PC-3 (cell line): ENCODE measurements at regions not wholly inside any gene's neighbourhood (a gene's known extent, or its start where the extent isn't known, plus 50 kb on each side); places are given as distances from the start of the nearest gene placed in this dataset.
"Not testable (repeated sequence)": the region's sequence is repeated elsewhere in the genome, so short reads cannot be mapped to it uniquely, and the experiment has no call there.

ENCODE experiments used
- ATAC-seq: fragments of 200-7000 bp; cut with Tn5 transposase; 2 replicates; pipeline ENCODE4 v1.9.1; 2020; ENCODE audit warnings: mild to moderate bottlenecking, moderate library complexity
- BruUV-seq: library from RNA; stranded (reverse); fragments of 400-500 nt; replicated peaks from 2 replicates; lab custom pipeline; 2021; lab: Mats Ljungman, UMichigan
- CTCF ChIA-PET: fragments of 300-600 bp; sonication (Branson Sonifier 250); formaldehyde crosslinking; loops from one replicate; lab custom pipeline; 2022; ENCODE audit warnings: antibody characterized with exemption; lab: Charles Lee
- POLR2A ChIA-PET: fragments of 300-600 bp; sonication (Branson Sonifier 250); formaldehyde crosslinking; loops from one replicate; lab custom pipeline; 2022; ENCODE audit warnings: antibody characterized with exemption; ENCODE audit not compliant: unreplicated experiment; lab: Charles Lee
- DNase-seq: peaks from one replicate; pipeline ENCODE4 v3.0.0-alpha.2; 2015
- H2AFZ ChIP-seq: fragments of 300-600 bp; sonication (generic); 2 replicates; pipeline ENCODE4 v1.6.0; 2016; ENCODE audit warnings: antibody characterized with exemption, low read length
- H3F3A ChIP-seq: fragments of 300-600 bp; sonication (generic); one replicate; pipeline ENCODE4 v1.6.0; 2017; ENCODE audit warnings: antibody characterized with exemption, low read length, control low read depth, mild to moderate bottlenecking; ENCODE audit not compliant: unreplicated experiment
- H3K27ac ChIP-seq: fragments of 300-600 bp; sonication (generic); 2 replicates; pipeline ENCODE4 v1.5.1; 2016; ENCODE audit warnings: mild to moderate bottlenecking, low read length
- H3K27me3 ChIP-seq: fragments of 300-600 bp; sonication (generic); 2 replicates; pipeline ENCODE4 v1.6.1; 2016; ENCODE audit warnings: low read length, mixed read lengths
- H3K36me3 ChIP-seq: fragments of 300-600 bp; sonication (generic); 2 replicates; pipeline ENCODE4 v1.6.1; 2016; ENCODE audit warnings: low read depth, mixed run types, low read length, mixed read lengths
- H3K4me1 ChIP-seq: fragments of 300-600 bp; sonication (generic); 2 replicates; pipeline ENCODE4 v1.5.1; 2016; ENCODE audit warnings: low read length; ENCODE audit not compliant: insufficient read depth
- H3K4me2 ChIP-seq: fragments of 300-600 bp; sonication (generic); 2 replicates; pipeline ENCODE4 v1.6.0; 2016; ENCODE audit warnings: low read length
- H3K4me3 ChIP-seq: fragments of 300-600 bp; sonication (generic); 2 replicates; pipeline ENCODE4 v1.5.1; 2016; ENCODE audit warnings: mild to moderate bottlenecking, low read length, mixed read lengths
- H3K79me2 ChIP-seq: fragments of 300-600 bp; sonication (generic); 2 replicates; pipeline ENCODE4 v1.6.1; 2017; ENCODE audit warnings: low read length, mixed read lengths
- H3K9ac ChIP-seq: fragments of 300-600 bp; sonication (generic); 2 replicates; pipeline ENCODE4 v1.6.0; 2016; ENCODE audit warnings: mild to moderate bottlenecking, low read length
- H3K9me2 ChIP-seq: fragments of 300-600 bp; sonication (generic); replicated peaks from 2 replicates; pipeline ENCODE4 v1.6.1; 2016; ENCODE audit warnings: mixed run types, low read length, mixed read lengths
- H3K9me3 ChIP-seq: fragments of 300-600 bp; sonication (generic); 2 replicates; pipeline ENCODE4 v1.6.1; 2016; ENCODE audit warnings: low read length, mixed read lengths
- H4K20me1 ChIP-seq: fragments of 300-600 bp; sonication (generic); 2 replicates; pipeline ENCODE4 v1.6.1; 2016; ENCODE audit warnings: low read length, mixed read lengths
- CTCF ChIP-seq: fragments of 300-600 bp; sonication (generic); conservative IDR thresholded peaks from 2 replicates; pipeline ENCODE4 v1.5.1; 2017; ENCODE audit warnings: antibody characterized with exemption, low read depth, mild to moderate bottlenecking, low read length
- EZH2 ChIP-seq: fragments of 300-600 bp; sonication (generic); IDR thresholded peaks from one replicate; pipeline ENCODE4 v1.6.1; 2017; ENCODE audit warnings: antibody characterized with exemption, mild to moderate bottlenecking, low read length; ENCODE audit not compliant: unreplicated experiment
- EZH2phosphoT487 ChIP-seq: fragments of 300-600 bp; sonication (generic); IDR thresholded peaks from 2 replicates; pipeline ENCODE4 v1.6.1; 2018; ENCODE audit warnings: mild to moderate bottlenecking, antibody characterized with exemption, low read length, borderline replicate concordance
- intact Hi-C: fragments of 100-400 bp; cut with micrococcal nuclease; formaldehyde crosslinking; loops from 2 replicates; pipeline ENCODE4 v1.9.0; 2023

- H3K27ac ChIP-seq, result no peak overlapping the region
- no peak for ATAC-seq
- ChIA-PET POLR2A (no interaction called here), CTCF (no interaction called here)
- H3K4me3 ChIP-seq, result no peak overlapping the region
- H2AFZ ChIP-seq, result no peak overlapping the region
- H3K9me2 ChIP-seq, result no peaks in the 10 kb centered on the region
- no peaks in the 10 kb centered on the region for H3K79me2 ChIP-seq
- TF ChIP-seq EZH2 (no peak), CTCF (peak; percentile 35; the same call in 1 of the 2 replicates), EZH2phosphoT487 (no peak)
- H4K20me1 ChIP-seq, result no peaks in the 10 kb centered on the region
- intact Hi-C loops, result no loop called here
- no peaks in the 10 kb centered on the region for H3K27me3 ChIP-seq
- H3K4me2 ChIP-seq, result no peak overlapping the region
- H3K9me3 ChIP-seq, result no peaks in the 10 kb centered on the region
- no peak for DNase-seq
- no peaks in the 10 kb centered on the region for H3F3A ChIP-seq
- no peaks in the 10 kb centered on the region for H3K36me3 ChIP-seq
- peaks cover 16% of the 10 kb centered on the region for H3K4me1 ChIP-seq
- H3K9ac ChIP-seq, result no peak overlapping the region
- no TSS peak for BruUV-seq
These were observed 123.9 kb downstream of the ZMAT3 start for GRCh38 chr3:178947738-178948137.

- H3K9me2 ChIP-seq, H3K9me3 ChIP-seq, CTCF ChIA-PET, POLR2A ChIA-PET, H3K9ac ChIP-seq, H4K20me1 ChIP-seq, H3F3A ChIP-seq, H3K27ac ChIP-seq, H3K79me2 ChIP-seq, intact Hi-C loops, BruUV-seq, H3K36me3 ChIP-seq, DNase-seq, H3K4me3 ChIP-seq, H2AFZ ChIP-seq, ATAC-seq, H3K27me3 ChIP-seq, H3K4me2 ChIP-seq, H3K4me1 ChIP-seq: not testable (repeated sequence)
These were observed 129.3 kb downstream of the ZMAT3 start for GRCh38 chr3:178942261-178942660.

- CTCF ChIA-PET, result no interaction called here
These were observed 141.5 kb downstream of the ZMAT3 start for GRCh38 chr3:178930116-178930515.

More at GRCh38 chr3:178930116-178930515, 141.5 kb downstream of the ZMAT3 start:
- Histone ChIP-seq H3K4me2 (no peak overlapping the region), H3K9me3 (peaks cover 11% of the 10 kb centered on the region; the same call in 1 of the 2 replicates), H3K9ac (no peak overlapping the region), H3K27ac (no peak overlapping the region), H3K4me1 (no peaks in the 10 kb centered on the region), H3K27me3 (no peaks in the 10 kb centered on the region), H3K79me2 (no peaks in the 10 kb centered on the region), H3K36me3 (no peaks in the 10 kb centered on the region; the same call in 1 of the 2 replicates), H3F3A (no peaks in the 10 kb centered on the region), H3K4me3 (no peak overlapping the region), H2AFZ (no peak overlapping the region), H4K20me1 (no peaks in the 10 kb centered on the region), H3K9me2 (no peaks in the 10 kb centered on the region)
- TF ChIP-seq EZH2phosphoT487, result no peak
- no peak for TF ChIP-seq EZH2
- TF ChIP-seq CTCF, result no peak
- POLR2A ChIA-PET, result no interaction called here
- intact Hi-C loops, result no loop called here
- no peak for ATAC-seq
- BruUV-seq, result no TSS peak
- DNase-seq, result no peak
